ACC112 (cell line): ENCODE measurements at regions not wholly inside any gene's neighbourhood (a gene's known extent, or its start where the extent isn't known, plus 50 kb on each side); places are given as distances from the start of the nearest gene placed in this dataset.

ENCODE experiments used
- H2AFZ ChIP-seq: fragments of 200-600 bp; sonication (generic); one replicate; pipeline ENCODE4 v1.6.0; 2017; ENCODE audit warnings: antibody characterized with exemption, low read length; ENCODE audit not compliant: unreplicated experiment
- H3K27ac ChIP-seq: fragments of 200-600 bp; sonication (generic); 2 replicates; pipeline ENCODE4 v1.5.1; 2014; ENCODE audit warnings: low read depth, mild to moderate bottlenecking, antibody characterized with exemption, low read length, moderate library complexity
- H3K27me3 ChIP-seq: fragments of 200-600 bp; sonication (generic); 2 replicates; pipeline ENCODE4 v1.6.1; 2014; ENCODE audit warnings: mild to moderate bottlenecking, antibody characterized with exemption, low read length, moderate library complexity, mixed read lengths; ENCODE audit not compliant: insufficient read depth
- H3K36me3 ChIP-seq: fragments of 200-600 bp; sonication (generic); 2 replicates; pipeline ENCODE4 v1.6.1; 2016; ENCODE audit warnings: mild to moderate bottlenecking, antibody characterized with exemption, low read length, moderate library complexity, mixed read lengths; ENCODE audit not compliant: insufficient read depth
- H3K4me1 ChIP-seq: fragments of 200-600 bp; sonication (generic); one replicate; pipeline ENCODE4 v1.6.1; 2016; ENCODE audit warnings: low read length, mixed read lengths; ENCODE audit not compliant: insufficient read depth, unreplicated experiment, control insufficient read depth
- H3K4me3 ChIP-seq: fragments of 200-600 bp; sonication (generic); 2 replicates; pipeline ENCODE4 v1.5.1; 2014; ENCODE audit warnings: mild to moderate bottlenecking, low read depth, low read length
- H3K79me2 ChIP-seq: fragments of 200-600 bp; sonication (generic); one replicate; pipeline ENCODE4 v1.6.0; 2016; ENCODE audit warnings: low read length; ENCODE audit not compliant: control insufficient read depth, unreplicated experiment, insufficient read depth

DNA sequence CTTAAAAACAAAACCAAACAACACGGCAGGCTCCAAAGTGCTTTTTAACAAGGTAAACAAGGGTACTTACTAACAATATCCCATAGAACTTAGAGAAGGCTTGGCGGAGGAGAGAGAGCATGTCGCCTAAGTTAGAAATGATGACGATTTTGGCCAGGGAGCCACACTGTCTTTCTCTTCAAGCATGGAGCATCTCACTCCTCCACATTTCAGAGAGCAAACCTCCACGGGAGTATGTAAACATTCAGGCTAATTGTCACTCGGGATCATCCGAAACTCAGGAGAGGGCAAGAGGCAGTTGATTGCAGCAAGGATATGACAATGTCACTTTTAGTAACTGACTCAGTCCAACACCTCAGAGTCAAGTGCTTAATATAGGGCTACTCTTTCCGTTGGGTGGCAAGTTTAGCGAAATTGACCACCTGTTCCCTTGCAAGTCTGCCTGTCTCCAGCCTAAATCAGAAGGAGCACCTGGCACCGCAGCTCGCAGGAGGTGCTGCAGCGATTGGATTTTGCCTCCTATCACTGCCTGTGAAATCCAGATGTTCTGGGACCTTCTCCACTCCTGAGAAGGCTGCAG lies 65.8 kb upstream of the RPS6KA2 start:
- Histone ChIP-seq H3K4me3 (no peak overlapping the region), H3K36me3 (no peaks in the 10 kb centered on the region), H2AFZ (no peak overlapping the region), H3K27ac (no peak overlapping the region), H3K27me3 (peaks cover 37% of the 10 kb centered on the region), H3K4me1 (no peaks in the 10 kb centered on the region), H3K79me2 (no peaks in the 10 kb centered on the region)

DNA sequence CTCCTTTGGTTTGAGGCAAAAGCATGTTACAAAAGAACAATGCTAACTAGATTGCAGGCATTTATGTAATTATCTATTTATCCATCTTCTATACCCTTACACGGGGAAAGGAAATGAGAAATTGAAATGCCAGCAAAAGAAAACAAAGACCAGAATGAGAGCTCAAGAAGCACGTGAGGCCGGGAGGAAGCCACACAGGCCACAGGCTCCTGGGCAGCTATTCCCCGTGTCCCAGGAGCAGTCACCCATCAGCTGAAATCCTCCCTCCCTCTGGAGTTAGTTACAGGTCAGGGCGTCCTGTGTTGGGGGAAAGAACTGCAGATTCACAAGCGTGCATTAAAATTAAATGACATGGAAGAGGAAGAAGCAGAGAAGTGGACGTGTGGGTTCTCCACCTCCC lies 64.7 kb upstream of the RPS6KA2 start:
- H3K4me1 ChIP-seq: no peaks in the 10 kb centered on the region
- H3K27me3 ChIP-seq: peaks cover 31% of the 10 kb centered on the region
- H2AFZ ChIP-seq: no peak overlapping the region

DNA sequence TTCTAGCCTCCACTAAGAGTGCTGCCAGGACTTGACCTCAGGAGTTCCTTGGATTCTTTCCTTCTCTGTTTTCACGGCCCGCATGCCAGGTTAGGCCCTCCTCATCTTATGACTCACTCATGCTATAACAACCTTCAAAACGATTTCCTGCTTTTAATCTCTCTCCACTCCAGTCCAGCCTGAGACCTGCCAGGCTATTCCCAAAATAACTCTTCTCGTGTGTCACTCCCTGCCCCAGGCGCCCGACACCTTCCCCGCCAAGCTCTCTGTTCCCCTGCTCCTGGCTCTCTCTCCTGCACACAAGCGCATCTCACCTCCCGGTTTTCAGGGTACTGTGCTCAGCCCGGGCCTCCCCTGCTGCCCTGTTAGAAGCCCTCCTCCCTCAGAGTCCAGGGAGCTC lies 64.1 kb upstream of the RPS6KA2 start:
- H3K27me3 ChIP-seq: peaks cover 31% of the 10 kb centered on the region
- no peak overlapping the region for H2AFZ ChIP-seq
- no peak overlapping the region for H3K27ac ChIP-seq
- H3K36me3 ChIP-seq: no peaks in the 10 kb centered on the region
- no peaks in the 10 kb centered on the region for H3K79me2 ChIP-seq
- H3K4me1 ChIP-seq: no peaks in the 10 kb centered on the region
- no peak overlapping the region for H3K4me3 ChIP-seq

More for the DNA sequence above, 64.7 kb upstream of the RPS6KA2 start:
- Histone ChIP-seq H3K4me3 (no peak overlapping the region), H3K27ac (no peak overlapping the region), H3K79me2 (no peaks in the 10 kb centered on the region), H3K36me3 (no peaks in the 10 kb centered on the region)

- Histone ChIP-seq H3K27ac (no peak overlapping the region), H3K79me2 (no peaks in the 10 kb centered on the region), H2AFZ (no peak overlapping the region), H3K27me3 (peaks cover 24% of the 10 kb centered on the region), H3K36me3 (no peaks in the 10 kb centered on the region), H3K4me3 (no peak overlapping the region), H3K4me1 (no peaks in the 10 kb centered on the region)
Measured at GRCh38 chr6:166689687-166690086, 62.6 kb upstream of the RPS6KA2 start.

DNA sequence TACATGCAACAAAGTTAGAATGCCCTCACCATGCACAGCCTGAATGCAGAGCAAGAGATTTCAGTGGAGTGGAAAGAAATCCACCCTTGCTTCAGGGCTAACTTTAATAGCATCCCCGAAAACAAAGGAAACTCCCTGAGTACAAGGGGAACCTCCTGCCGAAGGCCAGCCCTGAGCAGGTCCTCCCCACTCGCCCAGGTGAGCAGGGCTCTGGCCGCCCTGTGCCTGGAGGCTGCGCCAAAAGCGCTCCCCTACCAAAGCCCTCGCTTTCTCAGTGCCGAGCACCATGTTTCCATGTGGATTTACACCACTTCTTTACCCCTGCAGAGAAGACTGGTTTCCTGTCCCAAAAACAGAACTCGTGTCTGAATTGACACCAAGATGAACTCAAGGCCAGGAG lies 61.9 kb upstream of the RPS6KA2 start:
- Histone ChIP-seq H2AFZ (no peak overlapping the region), H3K4me3 (no peak overlapping the region), H3K4me1 (no peaks in the 10 kb centered on the region), H3K27me3 (peaks cover 16% of the 10 kb centered on the region), H3K27ac (no peak overlapping the region), H3K79me2 (no peaks in the 10 kb centered on the region), H3K36me3 (no peaks in the 10 kb centered on the region)

- no peak overlapping the region for H3K4me3 ChIP-seq
Measured at GRCh38 chr6:166687879-166688205, 60.8 kb upstream of the RPS6KA2 start.

DNA sequence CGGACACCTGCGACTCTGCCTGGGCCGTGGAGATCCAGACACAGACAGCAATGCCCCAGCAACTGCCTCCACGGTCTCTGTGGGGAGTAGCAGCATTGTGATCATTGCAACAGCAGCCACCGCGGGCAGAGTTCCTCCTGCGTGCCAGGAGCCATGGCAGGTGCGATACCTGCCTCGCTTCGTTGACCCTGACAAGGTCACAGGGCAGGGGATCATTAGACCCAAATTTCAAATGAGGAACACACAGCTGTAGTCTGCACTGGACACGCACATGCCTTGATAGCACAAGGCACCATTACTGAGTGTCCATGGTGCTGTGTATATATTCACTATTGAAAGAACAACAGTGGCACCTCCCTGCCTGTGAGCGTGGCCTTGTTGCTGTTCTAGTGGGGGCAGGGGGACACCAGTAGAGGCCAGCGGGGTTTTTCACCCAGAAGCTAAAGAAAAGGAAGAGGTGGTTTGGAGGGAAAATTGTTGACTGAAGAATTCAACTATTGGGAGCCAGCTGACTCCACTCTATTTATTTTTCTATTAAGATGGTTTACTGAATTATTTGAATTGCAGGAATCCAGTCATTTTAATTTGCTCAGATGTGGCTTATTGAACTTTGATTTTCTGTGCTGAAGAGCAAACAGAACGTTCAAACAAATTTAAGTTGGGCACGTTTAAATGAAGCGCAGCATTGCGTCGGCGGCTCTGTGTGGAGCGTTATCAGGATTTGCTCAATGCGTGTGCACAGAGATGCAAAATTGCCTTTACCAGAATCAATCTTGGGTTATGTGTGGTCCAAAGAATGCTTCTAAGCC lies 60.2 kb upstream of the RPS6KA2 start:
- peaks cover 16% of the 10 kb centered on the region for H3K27me3 ChIP-seq
- no peaks in the 10 kb centered on the region for H3K36me3 ChIP-seq
- peaks cover 5% of the 10 kb centered on the region for H3K4me1 ChIP-seq

More at GRCh38 chr6:166687879-166688205, 60.8 kb upstream of the RPS6KA2 start:
- Histone ChIP-seq H3K36me3 (no peaks in the 10 kb centered on the region), H3K4me1 (peaks cover 5% of the 10 kb centered on the region), H3K27ac (no peak overlapping the region), H3K79me2 (no peaks in the 10 kb centered on the region), H2AFZ (no peak overlapping the region), H3K27me3 (peaks cover 16% of the 10 kb centered on the region)

DNA sequence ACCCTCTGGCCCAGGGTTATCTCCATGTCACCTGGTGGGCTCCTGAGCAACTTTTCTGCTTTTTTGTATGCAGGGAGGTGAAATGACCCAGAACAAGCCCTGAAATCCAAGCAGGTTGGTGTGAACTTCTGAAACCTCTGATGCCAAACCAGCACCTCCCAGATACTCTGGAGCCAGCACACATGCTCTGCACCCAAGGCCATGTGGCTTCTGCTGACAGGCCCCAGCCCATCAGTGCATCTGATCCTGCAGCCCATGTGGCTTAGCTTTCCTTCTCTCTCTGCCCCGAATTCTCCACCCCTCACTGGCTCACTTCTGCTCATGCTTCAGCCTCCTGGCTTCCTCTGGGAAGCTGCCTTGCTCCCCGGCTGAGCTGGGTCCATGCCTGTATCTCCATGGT lies 59.3 kb upstream of the RPS6KA2 start:
- H3K27me3 ChIP-seq: peaks cover 16% of the 10 kb centered on the region
- H3K36me3 ChIP-seq: no peaks in the 10 kb centered on the region
- no peaks in the 10 kb centered on the region for H3K79me2 ChIP-seq
- no peak overlapping the region for H3K27ac ChIP-seq
- no peak overlapping the region for H3K4me3 ChIP-seq
- H3K4me1 ChIP-seq: peaks cover 5% of the 10 kb centered on the region
- H2AFZ ChIP-seq: no peak overlapping the region

More for the DNA sequence above, 60.2 kb upstream of the RPS6KA2 start:
- Histone ChIP-seq H2AFZ (no peak overlapping the region), H3K27ac (no peak overlapping the region), H3K79me2 (no peaks in the 10 kb centered on the region), H3K4me3 (no peak overlapping the region)

DNA sequence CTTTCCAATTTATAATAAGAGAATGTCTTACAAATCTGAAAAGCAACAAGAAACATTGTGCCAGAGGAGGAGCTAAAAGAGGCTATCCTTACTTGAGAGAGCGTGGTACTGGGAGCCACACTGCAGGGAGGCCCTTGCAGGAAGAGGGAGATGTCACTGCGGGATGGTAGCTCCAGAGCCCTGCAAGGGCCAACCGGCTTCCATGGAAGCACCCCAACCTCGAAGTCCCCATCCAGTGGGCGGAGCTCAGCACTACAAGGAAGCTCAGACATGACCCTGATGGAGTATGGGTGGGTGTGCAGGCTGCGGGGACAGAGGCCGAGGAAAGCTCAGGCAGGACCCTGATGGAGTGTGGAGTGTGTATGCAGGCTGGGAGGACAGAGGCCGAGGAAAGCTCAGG lies 57.8 kb upstream of the RPS6KA2 start:
- H3K27ac ChIP-seq: no peak overlapping the region
- no peak overlapping the region for H3K4me3 ChIP-seq
- H3K36me3 ChIP-seq: no peaks in the 10 kb centered on the region
- H2AFZ ChIP-seq: no peak overlapping the region
- no peaks in the 10 kb centered on the region for H3K79me2 ChIP-seq
- peaks cover 5% of the 10 kb centered on the region for H3K4me1 ChIP-seq
- peaks cover 16% of the 10 kb centered on the region for H3K27me3 ChIP-seq

DNA sequence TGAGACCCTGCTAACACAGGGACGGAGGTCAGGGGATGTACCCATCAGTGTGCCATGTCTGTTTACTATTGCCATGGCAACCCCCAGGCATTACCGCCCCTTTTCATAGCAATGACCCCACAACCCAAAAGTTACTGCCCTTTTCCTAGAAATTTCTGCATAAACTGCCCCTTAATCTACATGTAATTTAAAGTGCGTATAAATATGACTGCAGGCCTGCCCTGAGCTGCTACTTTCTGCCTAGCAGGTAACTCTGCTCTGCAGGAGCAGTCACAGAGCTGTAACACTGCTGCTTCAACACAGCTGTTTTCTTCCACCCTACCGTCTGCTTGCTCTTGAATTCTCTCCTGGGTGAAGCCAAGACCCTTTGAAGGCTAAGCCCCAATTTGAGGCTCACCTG lies 57.1 kb upstream of the RPS6KA2 start:
- no peak overlapping the region for H2AFZ ChIP-seq
- no peak overlapping the region for H3K27ac ChIP-seq
- H3K27me3 ChIP-seq: peaks cover 16% of the 10 kb centered on the region
- H3K36me3 ChIP-seq: no peaks in the 10 kb centered on the region
- H3K4me3 ChIP-seq: no peak overlapping the region
- no peaks in the 10 kb centered on the region for H3K79me2 ChIP-seq
- peaks cover 5% of the 10 kb centered on the region for H3K4me1 ChIP-seq

- H2AFZ ChIP-seq: no peak overlapping the region
- peaks cover 14% of the 10 kb centered on the region for H3K27me3 ChIP-seq
- H3K4me1 ChIP-seq: peaks cover 5% of the 10 kb centered on the region
- H3K4me3 ChIP-seq: no peak overlapping the region
- no peaks in the 10 kb centered on the region for H3K36me3 ChIP-seq
- no peaks in the 10 kb centered on the region for H3K79me2 ChIP-seq
- no peak overlapping the region for H3K27ac ChIP-seq
Measured at GRCh38 chr6:166683477-166683876, 56.4 kb upstream of the RPS6KA2 start.
